Bronchial epithelial cell (primary cell): ENCODE measurements at regions not wholly inside any gene's neighbourhood (a gene's known extent, or its start where the extent isn't known, plus 50 kb on each side); places are given as distances from the start of the nearest gene placed in this dataset.

Experiments used
- DNase-seq: peaks from one replicate; pipeline ENCODE4 v3.0.0-alpha.2; 2010; ENCODE audit warnings: low read depth
- FAIRE-seq: peaks from 2 replicates; lab custom pipeline; 2011; peaks lifted over from hg19 to GRCh38; lab: Jason Lieb, UNC
- H3K27me3 ChIP-seq: 2 replicates; pipeline ENCODE4 v1.5.1; 2011; ENCODE audit warnings: low read length; ENCODE audit not compliant: control insufficient read depth, insufficient read depth
- H3K36me3 ChIP-seq: 2 replicates; pipeline ENCODE4 v1.5.1; 2011; ENCODE audit warnings: low read length; ENCODE audit not compliant: control insufficient read depth, insufficient read depth
- H3K4me3 ChIP-seq: 2 replicates; pipeline ENCODE4 v1.5.1; 2011; ENCODE audit warnings: mild to moderate bottlenecking, low read depth, low read length, control low read depth
- TF ChIP-seq, protein P1 (sequence below): IDR thresholded peaks from 2 replicates; pipeline ENCODE4 v1.5.1; 2011; ENCODE audit warnings: mild to moderate bottlenecking, moderate library complexity, low read length, control low read depth, inconsistent platforms; ENCODE audit not compliant: insufficient read depth, severe bottlenecking

DNA sequence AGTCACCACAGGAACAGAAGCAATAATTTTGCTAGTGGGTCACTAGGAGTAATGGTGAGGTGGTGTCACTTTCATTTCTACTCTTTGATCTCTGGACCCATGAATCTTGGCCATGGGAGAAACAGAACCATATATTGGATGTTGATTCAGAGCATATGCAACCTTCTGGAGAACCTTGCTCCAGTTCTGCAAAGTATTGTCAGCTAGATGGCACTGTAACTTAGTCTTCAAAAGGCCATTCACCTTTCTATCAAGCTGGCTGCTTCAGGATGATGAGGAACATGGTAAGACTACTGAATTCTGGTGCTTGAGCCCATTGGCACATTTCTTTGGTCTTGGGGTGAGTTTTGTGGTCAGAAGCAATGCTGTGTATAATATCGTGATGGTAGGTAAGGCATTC, 129.1 kb upstream of the FBN2 start:
- TF ChIP-seq, protein P1, sequence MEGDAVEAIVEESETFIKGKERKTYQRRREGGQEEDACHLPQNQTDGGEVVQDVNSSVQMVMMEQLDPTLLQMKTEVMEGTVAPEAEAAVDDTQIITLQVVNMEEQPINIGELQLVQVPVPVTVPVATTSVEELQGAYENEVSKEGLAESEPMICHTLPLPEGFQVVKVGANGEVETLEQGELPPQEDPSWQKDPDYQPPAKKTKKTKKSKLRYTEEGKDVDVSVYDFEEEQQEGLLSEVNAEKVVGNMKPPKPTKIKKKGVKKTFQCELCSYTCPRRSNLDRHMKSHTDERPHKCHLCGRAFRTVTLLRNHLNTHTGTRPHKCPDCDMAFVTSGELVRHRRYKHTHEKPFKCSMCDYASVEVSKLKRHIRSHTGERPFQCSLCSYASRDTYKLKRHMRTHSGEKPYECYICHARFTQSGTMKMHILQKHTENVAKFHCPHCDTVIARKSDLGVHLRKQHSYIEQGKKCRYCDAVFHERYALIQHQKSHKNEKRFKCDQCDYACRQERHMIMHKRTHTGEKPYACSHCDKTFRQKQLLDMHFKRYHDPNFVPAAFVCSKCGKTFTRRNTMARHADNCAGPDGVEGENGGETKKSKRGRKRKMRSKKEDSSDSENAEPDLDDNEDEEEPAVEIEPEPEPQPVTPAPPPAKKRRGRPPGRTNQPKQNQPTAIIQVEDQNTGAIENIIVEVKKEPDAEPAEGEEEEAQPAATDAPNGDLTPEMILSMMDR: peak; percentile 6
- DNase-seq (peak; percentile 12), FAIRE-seq (no peak)
- Histone ChIP-seq H3K4me3 (no peak overlapping the region), H3K27me3 (no peaks in the 10 kb centered on the region), H3K36me3 (no peaks in the 10 kb centered on the region)

DNA sequence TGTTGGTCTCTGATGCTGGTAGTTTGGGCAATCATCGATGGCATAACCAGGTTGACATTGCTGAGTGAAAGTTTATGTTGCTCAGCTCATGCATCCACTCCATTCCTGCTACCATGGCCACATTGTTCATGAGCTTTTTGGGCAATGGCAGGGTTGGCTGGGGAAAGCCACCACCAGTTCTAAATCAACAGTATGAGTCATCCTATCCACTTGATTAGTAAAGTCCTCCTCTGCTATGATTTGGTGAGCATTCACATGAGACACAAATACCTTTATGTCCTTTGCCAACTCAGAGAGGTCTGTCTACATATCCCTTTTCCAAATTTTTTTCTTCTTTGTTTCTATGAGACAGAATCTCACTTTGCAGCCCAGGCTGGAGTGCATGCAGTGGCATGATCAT, 129.7 kb upstream of the FBN2 start:
- H3K36me3 ChIP-seq: no peaks in the 10 kb centered on the region
- FAIRE-seq (peak; percentile 52), DNase-seq (peak; percentile 15)
- H3K4me3 ChIP-seq: no peak overlapping the region
- TF ChIP-seq, protein P1: no peak
- no peaks in the 10 kb centered on the region for H3K27me3 ChIP-seq

DNA sequence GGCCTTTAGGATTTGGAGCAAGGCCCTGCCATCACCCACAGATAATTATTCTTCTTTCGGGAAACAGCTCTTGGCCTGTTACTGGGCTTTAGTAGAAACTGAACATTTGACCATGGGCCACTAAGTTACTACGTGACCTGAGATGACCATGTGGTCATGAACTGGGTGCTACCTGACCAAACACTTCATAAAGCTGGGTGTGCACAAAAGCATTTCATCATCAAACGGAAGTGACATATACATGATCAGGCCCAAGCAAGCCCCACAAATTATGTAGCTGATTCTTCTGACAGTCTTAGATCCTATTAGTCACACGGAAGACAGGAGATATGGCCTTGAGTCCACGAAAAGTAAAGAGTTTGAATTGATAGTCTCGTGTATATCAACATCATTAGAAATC, 130.9 kb upstream of the FBN2 start:
- peak; percentile 34 for DNase-seq
- Histone ChIP-seq H3K27me3 (no peaks in the 10 kb centered on the region), H3K4me3 (no peak overlapping the region), H3K36me3 (no peaks in the 10 kb centered on the region)
- no peak for FAIRE-seq
- TF ChIP-seq, protein P1: no peak

DNA sequence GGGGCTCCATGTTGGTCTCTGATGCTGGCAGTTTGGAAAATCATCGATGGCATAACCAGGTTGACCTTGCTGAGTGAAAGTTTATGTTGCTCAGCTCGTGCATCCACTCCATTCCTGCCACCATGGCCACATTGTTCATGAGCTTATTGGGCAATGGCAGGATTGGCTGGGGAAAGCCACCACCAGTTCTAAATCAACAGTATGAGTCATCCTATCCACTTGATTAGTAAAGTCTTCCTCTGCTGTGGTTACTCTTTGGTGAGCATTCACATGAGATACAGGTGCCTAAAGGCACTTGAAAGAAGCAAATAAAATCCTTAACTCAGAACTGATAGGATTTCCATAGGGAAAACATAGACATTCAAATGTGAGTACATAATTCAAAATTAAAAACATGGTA, 131.8 kb upstream of the FBN2 start:
- peak; percentile 46 for DNase-seq
- peak; percentile 18 for FAIRE-seq
- TF ChIP-seq, protein P1: no peak
- Histone ChIP-seq H3K4me3 (no peak overlapping the region), H3K36me3 (no peaks in the 10 kb centered on the region), H3K27me3 (no peaks in the 10 kb centered on the region)

DNA sequence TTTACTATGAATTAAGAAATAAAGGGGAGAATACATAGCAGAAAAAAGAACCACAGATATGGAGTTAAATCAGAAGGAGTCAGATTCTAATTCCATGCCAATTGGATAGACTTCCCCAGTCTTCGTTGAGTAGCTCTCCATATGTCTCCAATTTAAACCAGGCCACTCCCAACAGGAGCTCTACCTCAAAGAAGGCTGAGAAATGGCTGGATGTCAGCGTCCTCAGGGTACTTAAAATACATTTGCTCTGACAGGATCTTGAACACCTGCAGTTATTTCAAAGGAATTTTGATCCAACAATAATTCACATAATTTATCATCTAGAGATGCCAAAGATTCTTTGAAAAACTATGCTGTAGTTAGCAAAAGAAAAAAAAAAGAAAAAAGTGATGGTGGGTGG, 133.9 kb upstream of the FBN2 start:
- FAIRE-seq (no peak), DNase-seq (no peak)
- Histone ChIP-seq H3K27me3 (no peaks in the 10 kb centered on the region), H3K36me3 (no peaks in the 10 kb centered on the region), H3K4me3 (no peak overlapping the region)
- TF ChIP-seq, protein P1: no peak

DNA sequence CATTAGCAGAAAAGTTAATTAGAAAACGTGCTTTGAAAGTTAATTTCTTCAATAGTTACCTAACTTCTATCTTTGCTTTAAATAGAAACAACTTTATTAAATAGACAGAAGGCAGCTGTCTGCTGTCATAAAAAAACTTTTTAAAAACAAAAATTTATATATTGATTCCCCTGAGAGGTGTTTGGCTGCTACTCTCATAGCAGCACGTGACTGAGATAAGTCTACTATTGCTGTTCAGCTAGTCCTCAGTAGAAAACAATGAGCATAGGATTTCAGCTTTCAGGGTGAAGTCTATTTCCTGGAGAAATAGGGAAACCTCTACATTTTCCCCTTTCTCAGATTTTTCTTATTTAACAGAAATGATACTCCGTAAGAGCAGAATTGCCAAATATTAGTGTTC, 135.0 kb upstream of the FBN2 start:
- H3K36me3 ChIP-seq: no peaks in the 10 kb centered on the region
- no peak overlapping the region for H3K4me3 ChIP-seq
- no peaks in the 10 kb centered on the region for H3K27me3 ChIP-seq
- no peak for DNase-seq
- TF ChIP-seq, protein P1: no peak
- no peak for FAIRE-seq
